B cell (primary cell): ENCODE measurements at regions not wholly inside any gene's neighbourhood (a gene's known extent, or its start where the extent isn't known, plus 50 kb on each side); places are given as distances from the start of the nearest gene placed in this dataset.

Experiments used
- CTCF ChIP-seq: fragments of 200-600 bp; IDR thresholded peaks from one replicate; pipeline ENCODE4 v1.8.0; 2022; ENCODE audit warnings: antibody characterized with exemption, mild to moderate bottlenecking
- EZH2 ChIP-seq: IDR thresholded peaks from 2 replicates; pipeline ENCODE4 v1.6.1; 2012; ENCODE audit warnings: borderline replicate concordance, low read depth, mild to moderate bottlenecking, moderate library complexity, low read length; ENCODE audit not compliant: insufficient read depth, poor library complexity, severe bottlenecking

GRCh38 chr18:73688161-73688560 is 459.5 kb downstream of the FBXO15 start:
- TF ChIP-seq CTCF, result no peak
- no peak for TF ChIP-seq EZH2
